Endothelial cell of umbilical vein (primary cell): ENCODE measurements at regions not wholly inside any gene's neighbourhood (a gene's known extent, or its start where the extent isn't known, plus 50 kb on each side); places are given as distances from the start of the nearest gene placed in this dataset.
"Not testable (repeated sequence)": the region's sequence is repeated elsewhere in the genome, so short reads cannot be mapped to it uniquely, and the experiment has no call there.

Source experiments
- BruUV-seq: library from RNA; stranded (reverse); fragments of 400-500 nt; replicated peaks from 2 replicates; lab custom pipeline; 2021; lab: Mats Ljungman, UMichigan
- CTCF ChIA-PET: fragments of 300-600, 350-600 bp; sonication (Branson Sonifier 250); formaldehyde crosslinking; loops from one replicate; lab custom pipeline; 2021; ENCODE audit warnings: antibody characterized with exemption, inconsistent platforms; lab: Charles Lee
- POLR2A ChIA-PET: fragments of 300-600, 350-600 bp; sonication (Branson Sonifier 250); formaldehyde crosslinking; loops from one replicate; lab custom pipeline; 2021; ENCODE audit warnings: antibody characterized with exemption, inconsistent platforms; lab: Charles Lee
- DNase-seq: peaks from one replicate; pipeline ENCODE4 v3.0.0-alpha.2; 2011; ENCODE audit warnings: low read depth, low spot score
- FAIRE-seq: peaks from 2 replicates; lab custom pipeline; 2011; peaks lifted over from hg19 to GRCh38; lab: Jason Lieb, UNC
- H2AFZ ChIP-seq: 2 replicates; pipeline ENCODE4 v1.6.0; 2012; ENCODE audit warnings: low read depth, low read length, control low read depth, inconsistent platforms
- H3K27ac ChIP-seq: 2 replicates; pipeline ENCODE4 v1.5.1; 2011; ENCODE audit warnings: low read depth, mild to moderate bottlenecking, control low read depth, low read length, moderate library complexity; ENCODE audit not compliant: insufficient read depth
- H3K27me3 ChIP-seq, 2 experiments: 2 replicates each; pipeline versions ENCODE4 v1.6.0 to v1.6.1; 2011; ENCODE audit warnings: low read length in 2 of 2, mixed read lengths in 1 of 2; ENCODE audit not compliant: control insufficient read depth in 2 of 2, insufficient read depth in 2 of 2
- H3K36me3 ChIP-seq, 2 experiments: 2 replicates in 1 of 2; 3 replicates in 1 of 2; pipeline ENCODE4 v1.5.1; 2011; ENCODE audit warnings: low read length in 2 of 2, mild to moderate bottlenecking in 1 of 2, moderate library complexity in 1 of 2; ENCODE audit not compliant: control insufficient read depth in 2 of 2, insufficient read depth in 2 of 2; ENCODE audit errors: extremely low read depth in 1 of 2
- H3K4me1 ChIP-seq: 3 replicates; pipeline ENCODE4 v1.5.1; 2011; ENCODE audit warnings: mild to moderate bottlenecking, low read length; ENCODE audit not compliant: control insufficient read depth, insufficient read depth; ENCODE audit errors: extremely low read depth
- H3K4me2 ChIP-seq: 2 replicates; pipeline ENCODE4 v1.6.1; 2011; ENCODE audit warnings: low read length, control low read depth, mixed read lengths; ENCODE audit not compliant: insufficient read depth
- H3K4me3 ChIP-seq, 3 experiments: fragments of 200-600 bp in 1 of 3; sonication (generic), shearing (Covaris generic) in 1 of 3; replicated peaks in 1 of 3; 2 replicates each; pipeline ENCODE4 v1.5.1; 2011 to 2016; ENCODE audit warnings: control low read depth in 3 of 3, low read length in 3 of 3, mild to moderate bottlenecking in 2 of 3, inconsistent platforms in 1 of 3, low read depth in 1 of 3, moderate library complexity in 1 of 3; ENCODE audit not compliant: insufficient read depth in 1 of 3
- H3K79me2 ChIP-seq: 2 replicates; pipeline ENCODE4 v1.6.0; 2012; ENCODE audit warnings: low read length, inconsistent platforms; ENCODE audit not compliant: control insufficient read depth, insufficient read depth
- H3K9ac ChIP-seq: replicated peaks from 2 replicates; pipeline ENCODE3; 2011; ENCODE audit warnings: low read length, control low read depth; ENCODE audit not compliant: insufficient read depth; ENCODE audit errors: extremely low read depth
- H3K9me1 ChIP-seq: replicated peaks from 3 replicates; pipeline ENCODE4 v1.6.0; 2011; ENCODE audit warnings: mild to moderate bottlenecking, low read length; ENCODE audit not compliant: control insufficient read depth, insufficient read depth; ENCODE audit errors: extremely low read depth
- H3K9me3 ChIP-seq: replicated peaks from 2 replicates; pipeline ENCODE4 v1.5.1; 2012; ENCODE audit warnings: low read length, inconsistent platforms; ENCODE audit not compliant: control insufficient read depth, insufficient read depth
- H4K20me1 ChIP-seq: replicated peaks from 2 replicates; pipeline ENCODE3; 2011; ENCODE audit warnings: mild to moderate bottlenecking, low read length; ENCODE audit not compliant: control insufficient read depth, insufficient read depth; ENCODE audit errors: extremely low read depth
- CTCF ChIP-seq, 2 donors: IDR thresholded peaks; 1 replicate in 1 of 2; 2 replicates in 1 of 2; pipeline ENCODE4 v1.5.1; 2011; ENCODE audit warnings: low read length in 2 of 2, mild to moderate bottlenecking in 2 of 2, moderate library complexity in 2 of 2, control low read depth in 1 of 2, inconsistent platforms in 1 of 2, low read depth in 1 of 2; ENCODE audit not compliant: insufficient read depth in 1 of 2; ENCODE audit errors: extremely low read depth in 1 of 2
- EZH2 ChIP-seq: IDR thresholded peaks from 2 replicates; pipeline ENCODE4 v1.6.1; 2012; ENCODE audit warnings: borderline replicate concordance, low read depth, mild to moderate bottlenecking, moderate library complexity, low read length, inconsistent platforms; ENCODE audit not compliant: severe bottlenecking
- FOS ChIP-seq: IDR thresholded peaks from 2 replicates; pipeline ENCODE4 v1.6.1; 2011; ENCODE audit warnings: mild to moderate bottlenecking, low read length, moderate library complexity, borderline replicate concordance; ENCODE audit not compliant: insufficient read depth
- GATA2 ChIP-seq: IDR thresholded peaks from 2 replicates; pipeline ENCODE4 v1.7.0; 2011; ENCODE audit warnings: low read depth, mild to moderate bottlenecking, moderate library complexity, mixed read lengths, low read length; ENCODE audit not compliant: insufficient read length, insufficient read depth
- JUN ChIP-seq: IDR thresholded peaks from 2 replicates; pipeline ENCODE4 v1.6.1; 2011; ENCODE audit warnings: borderline replicate concordance, low read depth; ENCODE audit not compliant: insufficient read length, insufficient read depth
- MAX ChIP-seq: IDR thresholded peaks from 2 replicates; pipeline ENCODE4 v1.6.1; 2011; ENCODE audit not compliant: insufficient read depth, insufficient read length
- MYC ChIP-seq: IDR thresholded peaks from one replicate; pipeline ENCODE4 v1.6.1; 2011; ENCODE audit warnings: mild to moderate bottlenecking, low read depth, low read length
- POLR2A ChIP-seq: IDR thresholded peaks from 2 replicates; pipeline ENCODE4 v1.6.1; 2012; ENCODE audit warnings: low read depth, mild to moderate bottlenecking, control low read depth, low read length
- POLR2AphosphoS5 ChIP-seq: IDR thresholded peaks from 2 replicates; pipeline ENCODE4 v1.6.1; 2012; ENCODE audit warnings: low read depth, mild to moderate bottlenecking, control low read depth, low read length, moderate library complexity; ENCODE audit not compliant: insufficient read depth
- dilution Hi-C: fragments of 300-500 bp; cut with MboI; formaldehyde crosslinking; loops from one replicate; pipeline ENCODE4 v1.15.0; 2019; ENCODE audit warnings: low sequenced_read_pairs; ENCODE audit not compliant: extremely low pct_ligation_motif_present
- intact Hi-C: fragments of 100-400 bp; cut with micrococcal nuclease; formaldehyde crosslinking; loops from one replicate; pipeline ENCODE4 v1.10.0; 2022

GRCh38 chr1:244155661-244156060, 104.6 kb downstream of the ZBTB18 start:
- H4K20me1 ChIP-seq: no peaks in the 10 kb centered on the region
- H2AFZ ChIP-seq: no peak overlapping the region
- FAIRE-seq: no peak
- H3K27me3 ChIP-seq: no peaks in the 10 kb centered on the region
- H3K4me2 ChIP-seq: no peak overlapping the region
- no peaks in the 10 kb centered on the region for H3K9me1 ChIP-seq
- no peaks in the 10 kb centered on the region for H3K79me2 ChIP-seq
- ChIA-PET POLR2A (no interaction called here), CTCF (no interaction called here)
- H3K4me3 ChIP-seq: no peak overlapping the region
- no peak overlapping the region for H3K27ac ChIP-seq
- no peaks in the 10 kb centered on the region for H3K9me3 ChIP-seq
- no peak overlapping the region for H3K9ac ChIP-seq
- no peaks in the 10 kb centered on the region for H3K36me3 ChIP-seq
- dilution Hi-C loops: no loop called here
- BruUV-seq: no TSS peak
- no peak for DNase-seq
- intact Hi-C loops: no loop called here
- no peaks in the 10 kb centered on the region for H3K4me1 ChIP-seq
- no peak for TF ChIP-seq EZH2
- TF ChIP-seq POLR2AphosphoS5: no peak
- no peak for TF ChIP-seq MAX
- no peak for TF ChIP-seq POLR2A
- no peak for TF ChIP-seq JUN
- TF ChIP-seq CTCF (IDR thresholded peaks at IDR 0.05; ENCODE audit: extremely low read depth in 1 of 2, insufficient read depth in 1 of 2, low read depth in 1 of 2, low read length in 2 of 2): no peak
- no peak for TF ChIP-seq GATA2
- TF ChIP-seq MYC: no peak
- TF ChIP-seq FOS: no peak

GRCh38 chr1:244156617-244157016, 105.5 kb downstream of the ZBTB18 start:
- H3K36me3 ChIP-seq, H3K4me1 ChIP-seq, intact Hi-C loops, POLR2A ChIA-PET, H4K20me1 ChIP-seq, H3K79me2 ChIP-seq, H3K4me3 ChIP-seq, H3K9ac ChIP-seq, H3K4me2 ChIP-seq, DNase-seq, H3K9me3 ChIP-seq, H3K9me1 ChIP-seq, H2AFZ ChIP-seq, H3K27ac ChIP-seq, dilution Hi-C loops, H3K27me3 ChIP-seq, FAIRE-seq, BruUV-seq: not testable (repeated sequence)
- CTCF ChIA-PET: interaction anchor here (1.1 kb wide), 1 partner anchor 15 kb away, joined by 3 read pairs; no protein-coding TSS in a partner anchor
